Panc1 (cell line): ENCODE measurements at regions not wholly inside any gene's neighbourhood (a gene's known extent, or its start where the extent isn't known, plus 50 kb on each side); places are given as distances from the start of the nearest gene placed in this dataset.

Experiments
- ATAC-seq: fragments of 200-7000 bp; cut with Tn5 transposase; 2 replicates; pipeline ENCODE4 v1.9.1; 2020; ENCODE audit warnings: mild to moderate bottlenecking, moderate library complexity
- BruUV-seq: library from RNA; stranded (reverse); fragments of 400-500 nt; replicated peaks from 2 replicates; lab custom pipeline; 2021; lab: Mats Ljungman, UMichigan
- CTCF ChIA-PET: fragments of 300-600 bp; sonication (Branson Sonifier 250); formaldehyde crosslinking; loops from one replicate; lab custom pipeline; 2022; ENCODE audit warnings: antibody characterized with exemption; lab: Charles Lee
- POLR2A ChIA-PET: fragments of 300-600 bp; sonication (Branson Sonifier 250); formaldehyde crosslinking; loops from one replicate; lab custom pipeline; 2022; ENCODE audit warnings: antibody characterized with exemption; lab: Charles Lee
- DNase-seq: peaks from one replicate; pipeline ENCODE4 v3.0.0-alpha.2; 2010; ENCODE audit warnings: low read depth, low spot score
- H3K27ac ChIP-seq: 2 replicates; pipeline ENCODE4 v1.5.1; 2011; ENCODE audit warnings: mild to moderate bottlenecking, low read length, inconsistent platforms
- H3K27me3 ChIP-seq: fragments of 200-500 bp; sonication (Bioruptor generic); 2 replicates; pipeline ENCODE4 v1.6.0; 2014; ENCODE audit warnings: low read length, inconsistent platforms; ENCODE audit not compliant: control insufficient read depth, insufficient read depth
- H3K36me3 ChIP-seq: fragments of 200-500 bp; sonication (Bioruptor generic); 2 replicates; pipeline ENCODE4 v1.5.1; 2014; ENCODE audit warnings: inconsistent platforms, mild to moderate bottlenecking, low read length, moderate library complexity; ENCODE audit not compliant: control insufficient read depth, insufficient read depth
- H3K4me1 ChIP-seq: 2 replicates; pipeline ENCODE4 v1.5.1; 2011; ENCODE audit warnings: inconsistent platforms, mild to moderate bottlenecking, low read length, moderate library complexity; ENCODE audit not compliant: control insufficient read depth, insufficient read depth
- H3K4me3 ChIP-seq, 2 experiments: 2 replicates each; pipeline ENCODE4 v1.5.1; 2011 to 2012; ENCODE audit warnings: low read depth in 2 of 2, low read length in 2 of 2, mild to moderate bottlenecking in 2 of 2, inconsistent platforms in 1 of 2, moderate library complexity in 1 of 2
- H3K9me3 ChIP-seq: fragments of 200-500 bp; sonication (Bioruptor generic); 2 replicates; pipeline ENCODE4 v1.5.1; 2014; ENCODE audit warnings: low read depth, mild to moderate bottlenecking, inconsistent platforms, low read length, moderate library complexity; ENCODE audit not compliant: control insufficient read depth, insufficient read depth
- CTCF ChIP-seq: fragments of 450-650 bp; IDR thresholded peaks from 2 replicates; pipeline ENCODE4 v1.5.1; 2017; ENCODE audit warnings: mild to moderate bottlenecking
- POLR2AphosphoS5 ChIP-seq: IDR thresholded peaks from 2 replicates; pipeline ENCODE4 v1.6.1; 2012; ENCODE audit warnings: mild to moderate bottlenecking, low read depth, low read length, moderate library complexity
- REST ChIP-seq, 2 experiments: IDR thresholded peaks; 2 replicates each; pipeline ENCODE4 v1.6.1; 2011 to 2012; ENCODE audit warnings: low read depth in 2 of 2, control low read depth in 1 of 2, low read length in 1 of 2, mild to moderate bottlenecking in 1 of 2, moderate library complexity in 1 of 2; ENCODE audit not compliant: insufficient read depth in 1 of 2
- SIN3A ChIP-seq: IDR thresholded peaks from 2 replicates; pipeline ENCODE4 v1.6.1; 2012; ENCODE audit warnings: low read depth, mild to moderate bottlenecking, low read length, moderate library complexity, borderline replicate concordance; ENCODE audit not compliant: insufficient read depth
- TCF7L2 ChIP-seq: IDR thresholded peaks from 2 replicates; pipeline ENCODE4 v1.6.1; 2011; ENCODE audit warnings: mild to moderate bottlenecking, low read depth, low read length, inconsistent platforms
- in situ Hi-C: cut with HindIII; loops from 2 replicates; pipeline ENCODE4 v1.10.0; 2016; ENCODE audit warnings: low sequenced_read_pairs, low pct_unique_long_range_greater_than_20kb
- intact Hi-C: fragments of 100-400 bp; cut with micrococcal nuclease; formaldehyde crosslinking; loops from one replicate; pipeline ENCODE4 v1.10.0; 2022; ENCODE audit not compliant: unreplicated experiment

GRCh38 chr16:51761001-51761400, 609.9 kb upstream of the SALL1 start:
- no TSS peak for BruUV-seq
- Histone ChIP-seq H3K27ac (no peak overlapping the region), H3K27me3 (no peaks in the 10 kb centered on the region), H3K9me3 (no peaks in the 10 kb centered on the region), H3K4me3 (no peak overlapping the region), H3K36me3 (no peaks in the 10 kb centered on the region), H3K4me1 (no peaks in the 10 kb centered on the region)
- in situ Hi-C loops = no loop called here
- DNase-seq (no peak), ATAC-seq (no peak)
- ChIA-PET CTCF (no interaction called here), POLR2A (no interaction called here)
- no peak for TF ChIP-seq REST (IDR thresholded peaks at IDR 0.05; ENCODE audit: insufficient read depth in 1 of 2, low read depth in 2 of 2, low read length in 1 of 2)
- no peak for TF ChIP-seq SIN3A
- TF ChIP-seq POLR2AphosphoS5 = no peak
- TF ChIP-seq TCF7L2 = no peak
- TF ChIP-seq CTCF = no peak
- intact Hi-C loops = no loop called here

GRCh38 chr16:51759999-51760398, 608.9 kb upstream of the SALL1 start:
- ChIA-PET CTCF (no interaction called here), POLR2A (no interaction called here)
- no TSS peak for BruUV-seq
- Histone ChIP-seq H3K36me3 (no peaks in the 10 kb centered on the region), H3K27me3 (no peaks in the 10 kb centered on the region), H3K27ac (no peak overlapping the region), H3K9me3 (no peaks in the 10 kb centered on the region), H3K4me1 (no peaks in the 10 kb centered on the region), H3K4me3 (no peak overlapping the region)
- TF ChIP-seq SIN3A = no peak
- TF ChIP-seq REST (IDR thresholded peaks at IDR 0.05; ENCODE audit: insufficient read depth in 1 of 2, low read depth in 2 of 2, low read length in 1 of 2) = no peak
- TF ChIP-seq CTCF = no peak
- TF ChIP-seq POLR2AphosphoS5 = no peak
- TF ChIP-seq TCF7L2 = no peak
- DNase-seq = no peak
- in situ Hi-C loops = no loop called here
- ATAC-seq = no peak
- intact Hi-C loops = no loop called here
